22Rv1 (cell line): ENCODE measurements at regions not wholly inside any gene's neighbourhood (a gene's known extent, or its start where the extent isn't known, plus 50 kb on each side); places are given as distances from the start of the nearest gene placed in this dataset.

Experiments
- CTCF ChIP-seq: fragments of 450-650 bp; IDR thresholded peaks from 2 replicates; pipeline ENCODE4 v1.5.1; 2017; ENCODE audit warnings: mild to moderate bottlenecking
- ZFX ChIP-seq: fragments of 450-650 bp; IDR thresholded peaks from 2 replicates; pipeline ENCODE4 v1.6.1; 2017; ENCODE audit warnings: antibody characterized with exemption, borderline replicate concordance

- TF ChIP-seq CTCF, result no peak
- TF ChIP-seq ZFX, result no peak
Measured at GRCh38 chr14:51562816-51563215, 88.9 kb upstream of the FRMD6 start.
